ENCODE measurements at regions not wholly inside any gene's neighbourhood (a gene's known extent, or its start where the extent isn't known, plus 50 kb on each side); places are given as distances from the start of the nearest gene placed in this dataset.

DNA sequence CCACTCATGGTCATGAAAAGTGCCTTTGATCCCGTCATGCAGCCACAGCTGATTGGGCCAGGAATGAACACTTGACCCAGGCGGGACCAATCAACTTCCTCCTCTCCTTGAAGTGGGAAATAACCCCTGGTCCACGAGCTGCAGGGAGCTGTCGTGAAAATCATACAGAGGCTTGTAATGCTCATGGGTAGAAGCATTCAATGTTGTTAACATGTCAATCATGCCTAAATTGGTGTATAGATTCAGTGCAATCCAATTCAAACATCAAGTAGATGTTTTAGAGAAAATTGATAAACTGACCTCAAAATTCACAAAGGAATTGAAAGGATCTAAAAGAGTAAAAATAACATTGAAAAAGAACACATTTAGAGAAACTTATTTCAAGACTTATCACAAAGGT lies 1019.0 kb upstream of the TMEM132C start:
- H3K36me3 Mint-ChIP-seq (ENCODE audit: insufficient read depth, unreplicated experiment) = no peaks in the 10 kb centered on the region
- DNase-seq = no peak
- H3K9me3 Mint-ChIP-seq (ENCODE audit: low read depth, unreplicated experiment) = peaks cover 7% of the 10 kb centered on the region
- H3K4me3 Mint-ChIP-seq (ENCODE audit: low read depth, unreplicated experiment) = no peak overlapping the region
- CTCF ChIA-PET = no interaction called here
- no peak overlapping the region for H3K27ac Mint-ChIP-seq (ENCODE audit: unreplicated experiment)
- H3K27me3 Mint-ChIP-seq (ENCODE audit: unreplicated experiment) = no peaks in the 10 kb centered on the region
- intact Hi-C loops (cut with micrococcal nuclease; ENCODE audit: unreplicated experiment) = no loop called here
- no peaks in the 10 kb centered on the region for H3K4me1 Mint-ChIP-seq (ENCODE audit: low read depth, unreplicated experiment)
- no TSS peak for BruUV-seq (replicated peaks)
- TF ChIP-seq, protein P1, sequence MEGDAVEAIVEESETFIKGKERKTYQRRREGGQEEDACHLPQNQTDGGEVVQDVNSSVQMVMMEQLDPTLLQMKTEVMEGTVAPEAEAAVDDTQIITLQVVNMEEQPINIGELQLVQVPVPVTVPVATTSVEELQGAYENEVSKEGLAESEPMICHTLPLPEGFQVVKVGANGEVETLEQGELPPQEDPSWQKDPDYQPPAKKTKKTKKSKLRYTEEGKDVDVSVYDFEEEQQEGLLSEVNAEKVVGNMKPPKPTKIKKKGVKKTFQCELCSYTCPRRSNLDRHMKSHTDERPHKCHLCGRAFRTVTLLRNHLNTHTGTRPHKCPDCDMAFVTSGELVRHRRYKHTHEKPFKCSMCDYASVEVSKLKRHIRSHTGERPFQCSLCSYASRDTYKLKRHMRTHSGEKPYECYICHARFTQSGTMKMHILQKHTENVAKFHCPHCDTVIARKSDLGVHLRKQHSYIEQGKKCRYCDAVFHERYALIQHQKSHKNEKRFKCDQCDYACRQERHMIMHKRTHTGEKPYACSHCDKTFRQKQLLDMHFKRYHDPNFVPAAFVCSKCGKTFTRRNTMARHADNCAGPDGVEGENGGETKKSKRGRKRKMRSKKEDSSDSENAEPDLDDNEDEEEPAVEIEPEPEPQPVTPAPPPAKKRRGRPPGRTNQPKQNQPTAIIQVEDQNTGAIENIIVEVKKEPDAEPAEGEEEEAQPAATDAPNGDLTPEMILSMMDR (IDR thresholded peaks at IDR 0.05; ENCODE audit: unreplicated experiment) = no peak

DNA sequence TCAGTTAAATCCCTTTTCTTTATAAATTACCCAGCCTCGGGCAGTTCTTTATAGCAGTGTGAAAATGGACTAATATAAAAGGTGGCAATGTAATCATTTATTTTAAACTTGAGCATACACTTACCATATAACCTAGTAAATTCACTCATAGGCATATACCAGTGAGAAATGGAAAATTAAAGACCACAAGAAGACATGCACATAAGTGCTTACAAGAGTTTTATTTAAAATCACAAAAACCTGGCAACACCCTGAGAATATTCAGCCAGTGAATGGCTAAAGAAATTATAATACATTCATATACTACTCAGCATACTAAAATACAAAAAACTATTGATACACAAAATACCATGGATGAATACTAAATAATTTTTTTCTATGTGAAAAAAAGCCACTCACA lies 1017.5 kb upstream of the TMEM132C start:
- DNase-seq = no peak
- H3K4me1 Mint-ChIP-seq (ENCODE audit: low read depth, unreplicated experiment) = no peaks in the 10 kb centered on the region
- peaks cover 4% of the 10 kb centered on the region for H3K9me3 Mint-ChIP-seq (ENCODE audit: low read depth, unreplicated experiment)
- H3K4me3 Mint-ChIP-seq (ENCODE audit: low read depth, unreplicated experiment) = no peak overlapping the region
- TF ChIP-seq, protein P1 (IDR thresholded peaks at IDR 0.05; ENCODE audit: unreplicated experiment) = no peak
- CTCF ChIA-PET = no interaction called here
- H3K27me3 Mint-ChIP-seq (ENCODE audit: unreplicated experiment) = no peaks in the 10 kb centered on the region
- no peak overlapping the region for H3K27ac Mint-ChIP-seq (ENCODE audit: unreplicated experiment)
- no peaks in the 10 kb centered on the region for H3K36me3 Mint-ChIP-seq (ENCODE audit: insufficient read depth, unreplicated experiment)
- BruUV-seq (replicated peaks) = no TSS peak
- intact Hi-C loops (cut with micrococcal nuclease; ENCODE audit: unreplicated experiment) = no loop called here

DNA sequence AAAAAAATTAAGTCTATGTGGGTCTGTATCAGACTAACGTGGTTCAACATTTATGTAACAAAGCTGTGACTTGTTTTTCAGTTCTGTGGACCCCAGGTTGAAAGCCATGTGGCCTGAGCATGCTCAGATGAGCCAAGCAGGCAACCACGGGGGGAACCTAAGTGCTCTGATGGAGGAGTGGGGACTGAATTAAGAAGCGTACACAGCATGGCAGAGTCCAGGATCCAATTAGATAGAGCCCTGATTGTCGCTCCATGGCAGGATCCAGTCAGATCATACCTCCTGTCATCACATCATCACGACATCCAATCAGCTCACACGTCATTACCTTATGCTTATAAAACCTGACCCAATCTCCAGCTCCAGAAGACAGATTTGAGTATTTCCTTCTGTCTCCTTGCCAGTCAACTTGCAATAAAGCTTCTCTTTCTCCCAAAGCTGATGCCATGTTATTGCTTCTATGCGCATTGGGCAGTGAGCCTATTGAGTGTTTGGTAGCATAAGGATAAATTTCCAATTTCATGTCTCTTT lies 1013.1 kb upstream of the TMEM132C start:
- intact Hi-C loops (cut with micrococcal nuclease; ENCODE audit: unreplicated experiment) = no loop called here
- TF ChIP-seq, protein P1 (IDR thresholded peaks at IDR 0.05; ENCODE audit: unreplicated experiment) = no peak
- CTCF ChIA-PET = no interaction called here
- Mint-ChIP-seq H3K4me3 (ENCODE audit: low read depth, unreplicated experiment) (no peak overlapping the region), H3K27ac (ENCODE audit: unreplicated experiment) (no peak overlapping the region), H3K9me3 (ENCODE audit: low read depth, unreplicated experiment) (peaks cover 4% of the 10 kb centered on the region), H3K27me3 (ENCODE audit: unreplicated experiment) (no peaks in the 10 kb centered on the region), H3K36me3 (ENCODE audit: insufficient read depth, unreplicated experiment) (no peaks in the 10 kb centered on the region), H3K4me1 (ENCODE audit: low read depth, unreplicated experiment) (no peaks in the 10 kb centered on the region)
- no peak for DNase-seq
- BruUV-seq (replicated peaks) = no TSS peak

- TF ChIP-seq, protein P1 (IDR thresholded peaks at IDR 0.05; ENCODE audit: unreplicated experiment) = no peak
These were observed 1012.5 kb upstream of the TMEM132C start for GRCh38 chr12:127254420-127254955.

More at GRCh38 chr12:127254420-127254955, 1012.5 kb upstream of the TMEM132C start:
- Mint-ChIP-seq H3K4me1 (ENCODE audit: low read depth, unreplicated experiment) (no peaks in the 10 kb centered on the region), H3K4me3 (ENCODE audit: low read depth, unreplicated experiment) (no peak overlapping the region), H3K9me3 (ENCODE audit: low read depth, unreplicated experiment) (peaks cover 4% of the 10 kb centered on the region), H3K27ac (ENCODE audit: unreplicated experiment) (no peak overlapping the region), H3K36me3 (ENCODE audit: insufficient read depth, unreplicated experiment) (no peaks in the 10 kb centered on the region), H3K27me3 (ENCODE audit: unreplicated experiment) (no peaks in the 10 kb centered on the region)
- intact Hi-C loops (cut with micrococcal nuclease; ENCODE audit: unreplicated experiment) = no loop called here
- no TSS peak for BruUV-seq (replicated peaks)
- CTCF ChIA-PET = no interaction called here
- DNase-seq = no peak
